Left lobe of liver (tissue), 2 donors: ENCODE measurements at regions not wholly inside any gene's neighbourhood (a gene's known extent, or its start where the extent isn't known, plus 50 kb on each side); places are given as distances from the start of the nearest gene placed in this dataset.
"Not testable (repeated sequence)": the region's sequence is repeated elsewhere in the genome, so short reads cannot be mapped to it uniquely, and the experiment has no call there.

Source experiments
- ATAC-seq: fragments of 200-7000 bp; cut with Tn5 transposase; one replicate; pipeline ENCODE4 v1.9.1; 2020; ENCODE audit warnings: mild to moderate bottlenecking, moderate library complexity
- DNase-seq: peaks from one replicate; pipeline ENCODE4 v3.0.0-alpha.2; 2020; ENCODE audit warnings: low spot score
- donor health status: DM: no; HTN: no; CAD: no; lungs with moderate emphysema.
- donor health status: DM: no; HTN: yes; CAD: no.

DNA sequence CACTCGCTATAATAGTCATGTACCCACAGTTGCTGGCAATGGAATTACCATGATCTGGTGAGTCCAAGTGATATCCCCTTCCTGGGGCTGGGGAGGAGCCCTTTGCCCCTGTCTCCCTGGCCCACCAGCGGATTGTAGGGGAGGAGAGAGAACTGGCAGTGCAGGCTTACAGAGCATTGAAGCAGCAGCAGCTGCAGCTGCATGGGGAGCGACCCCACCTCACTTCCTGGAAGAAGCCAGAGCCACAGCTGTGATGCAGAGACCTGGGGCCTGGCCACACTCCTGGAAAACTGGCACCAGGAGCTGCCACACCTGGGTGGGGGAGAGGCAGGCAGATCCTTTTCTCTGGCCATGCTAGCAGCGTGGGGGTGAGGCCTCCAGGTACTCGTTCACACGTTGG is 300.1 kb upstream of the PROK2 start:
- no peak for ATAC-seq
- DNase-seq: no peak

GRCh38 chr3:72082776-72083462 is 298.0 kb upstream of the PROK2 start:
- ATAC-seq (no peak), DNase-seq (no peak)

GRCh38 chr3:72082186-72082715 is 297.3 kb upstream of the PROK2 start:
- DNase-seq: no peak
- peak; percentile 77 for ATAC-seq

- no peak for DNase-seq
- ATAC-seq: no peak
Observed at GRCh38 chr3:72081471-72082185, 296.7 kb upstream of the PROK2 start.

GRCh38 chr3:72080800-72081199 is 295.9 kb upstream of the PROK2 start:
- DNase-seq (no peak), ATAC-seq (no peak)

GRCh38 chr3:72080095-72080494 is 295.1 kb upstream of the PROK2 start:
- DNase-seq (no peak), ATAC-seq (no peak)

DNA sequence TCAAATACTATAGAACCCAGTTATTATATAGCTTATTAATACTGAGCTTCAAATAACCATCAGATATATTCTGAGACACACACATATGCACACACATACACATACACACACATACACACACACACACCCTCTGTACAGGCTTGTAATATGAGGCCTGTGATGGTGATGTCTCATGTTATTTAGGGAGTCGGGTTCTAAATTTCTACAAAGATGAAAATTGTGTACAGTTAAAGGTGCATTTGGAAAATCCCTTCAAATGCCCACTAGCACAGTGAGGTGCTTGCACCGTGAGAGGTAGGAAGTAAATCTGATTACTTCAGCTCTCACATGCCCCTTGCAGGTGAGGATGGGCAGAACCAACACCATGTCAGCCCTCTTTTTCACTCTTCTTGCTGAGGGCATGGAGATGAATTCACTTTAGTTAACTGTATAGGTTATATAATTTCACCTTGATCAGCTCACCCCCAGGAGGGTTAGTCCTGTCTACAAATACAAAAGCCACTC is 294.5 kb upstream of the PROK2 start:
- ATAC-seq: no peak
- DNase-seq: no peak

GRCh38 chr3:72078676-72079368 is 293.9 kb upstream of the PROK2 start:
- no peak for DNase-seq

DNA sequence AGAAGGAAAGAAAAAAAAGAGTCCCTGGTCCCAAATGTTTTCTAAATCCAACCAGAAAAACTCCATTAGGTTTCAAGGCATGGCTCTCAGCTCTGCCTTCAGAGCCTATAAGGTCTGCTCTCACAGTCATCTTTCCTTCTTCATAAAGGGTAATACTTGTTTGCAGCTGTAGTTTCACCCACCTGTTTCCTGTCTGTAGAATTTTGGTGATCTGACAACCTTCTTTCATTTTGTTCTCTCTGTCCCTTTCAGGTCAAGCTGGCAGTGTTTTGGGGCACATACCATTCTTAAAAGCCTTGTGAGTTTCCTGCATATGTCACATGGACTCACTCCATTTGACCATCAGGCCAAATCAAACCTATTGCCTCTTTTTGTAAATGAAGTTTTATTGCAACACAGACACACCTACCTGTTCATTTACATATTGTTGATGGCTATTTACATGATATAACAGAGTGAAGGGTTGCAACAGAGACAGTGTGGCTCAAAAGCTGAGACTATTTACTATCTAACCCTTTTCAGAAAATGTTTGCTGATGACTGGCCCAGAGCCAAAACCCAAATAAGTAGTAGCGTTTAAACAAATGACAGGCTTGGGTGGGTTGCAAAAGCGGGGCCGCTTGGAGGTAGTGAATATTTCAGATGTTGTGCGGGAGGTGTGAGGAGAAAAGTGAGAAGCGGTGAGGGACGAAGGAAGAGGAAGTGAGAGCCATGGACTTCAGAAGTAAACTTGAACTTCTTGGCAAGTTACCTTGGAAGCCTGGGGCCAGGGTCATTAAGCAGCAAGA is 292.7 kb upstream of the PROK2 start:
- no peak for ATAC-seq
- no peak for DNase-seq

More at GRCh38 chr3:72078676-72079368, 293.9 kb upstream of the PROK2 start:
- ATAC-seq: no peak

- ATAC-seq, DNase-seq: not testable (repeated sequence)
Observed at GRCh38 chr3:72075848-72076247, 290.9 kb upstream of the PROK2 start.

DNA sequence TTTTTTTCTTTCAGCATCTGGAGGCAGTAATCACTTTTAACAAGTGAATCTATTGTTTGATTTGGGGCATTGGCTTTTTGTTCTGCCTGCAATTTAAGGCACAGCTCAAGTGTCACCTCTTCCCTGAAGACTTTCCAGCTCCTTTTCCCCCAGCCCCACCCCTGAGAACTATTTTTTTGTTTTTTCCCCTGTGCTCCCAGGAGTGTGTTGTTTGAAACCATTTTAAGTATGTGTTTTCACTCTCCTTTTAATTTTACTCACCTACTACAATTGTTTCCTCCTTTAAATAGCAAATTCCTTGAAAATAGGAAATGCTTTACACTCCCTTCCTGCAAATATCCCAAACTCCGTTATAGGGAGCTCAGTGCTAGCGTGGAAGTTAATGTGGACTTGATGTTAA is 286.7 kb upstream of the PROK2 start:
- ATAC-seq (no peak), DNase-seq (no peak)

- ATAC-seq (no peak), DNase-seq (no peak)
Observed at GRCh38 chr3:72070005-72070404, 285.1 kb upstream of the PROK2 start.

DNA sequence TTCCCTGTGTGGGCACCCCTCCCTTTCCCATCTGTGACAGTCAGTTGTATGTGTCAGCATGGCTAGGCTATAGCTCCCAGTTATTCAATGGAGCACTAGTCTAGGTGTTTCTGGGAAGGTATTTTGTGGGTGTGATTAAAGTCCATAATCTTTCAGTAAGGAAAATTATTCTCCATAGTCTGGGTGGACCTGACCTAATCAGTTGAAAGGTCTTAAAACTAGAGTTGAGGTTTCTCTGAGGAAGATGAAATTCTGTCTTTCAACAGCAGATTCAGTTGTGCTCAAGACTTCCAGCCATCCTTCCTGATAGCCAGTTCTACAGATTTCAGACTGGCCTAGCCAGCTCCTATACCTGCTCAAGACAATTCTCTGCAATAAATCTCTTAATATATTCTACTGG is 284.6 kb upstream of the PROK2 start:
- ATAC-seq (no peak), DNase-seq (no peak)

GRCh38 chr3:72068621-72069020 is 283.7 kb upstream of the PROK2 start:
- DNase-seq (no peak), ATAC-seq (no peak)

GRCh38 chr3:72067721-72068120 is 282.8 kb upstream of the PROK2 start:
- DNase-seq (no peak), ATAC-seq (no peak)

- DNase-seq: no peak
- no peak for ATAC-seq
Observed at GRCh38 chr3:72065872-72066641, 281.1 kb upstream of the PROK2 start.

GRCh38 chr3:72065236-72065635 is 280.3 kb upstream of the PROK2 start:
- no peak for ATAC-seq
- no peak for DNase-seq

- not testable (repeated sequence) for ATAC-seq, DNase-seq
Observed at GRCh38 chr3:72064727-72065126, 279.8 kb upstream of the PROK2 start.

DNA sequence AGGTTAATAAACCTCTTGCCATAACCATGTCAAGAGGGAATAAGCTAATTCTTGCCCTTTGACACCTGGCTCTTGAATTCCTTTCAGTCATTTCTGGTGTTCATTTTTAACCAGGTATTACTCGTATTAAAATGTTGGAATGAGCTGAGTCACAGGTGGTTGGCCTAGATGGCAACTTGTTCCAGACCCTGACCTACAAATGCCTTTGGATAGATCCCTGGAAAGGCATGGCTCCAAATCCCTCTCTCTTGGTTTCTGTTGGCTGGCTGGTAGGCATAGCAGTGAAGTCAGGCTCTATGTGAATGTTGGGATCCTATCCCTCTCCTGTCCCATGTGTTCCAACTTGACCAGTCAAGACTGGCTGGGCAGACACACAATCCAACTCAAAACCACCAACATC is 277.1 kb upstream of the PROK2 start:
- ATAC-seq (peak; percentile 50), DNase-seq (no peak)

GRCh38 chr3:72060447-72061034 is 275.6 kb upstream of the PROK2 start:
- ATAC-seq: no peak
- DNase-seq: no peak
